ENCODE measurements at regions not wholly inside any gene's neighbourhood (a gene's known extent, or its start where the extent isn't known, plus 50 kb on each side); places are given as distances from the start of the nearest gene placed in this dataset.

- H3K27ac ChIP-seq (ENCODE audit: extremely low read depth, low read depth, low read length) = no peak overlapping the region
- POLR2A ChIA-PET = no interaction called here
- H2AFZ ChIP-seq (ENCODE audit: low read depth, low read length) = no peak overlapping the region
- no TSS peak for BruUV-seq (replicated peaks)
- H3K4me3 ChIP-seq = no peak overlapping the region
- H3K4me2 ChIP-seq (ENCODE audit: insufficient read depth, low read length) = no peak overlapping the region
- DNase-seq (ENCODE audit: extremely low read depth in 1 of 4, low spot score in 3 of 4) (no peak), FAIRE-seq (no peak), ATAC-seq (no peak)
- intact Hi-C loops (cut with micrococcal nuclease) (no loop called here), in situ Hi-C loops (cut with MboI) (no loop called here)
- no peaks in the 10 kb centered on the region; a peak in 1 of 5 replicates for H3K4me1 ChIP-seq (replicated peaks in 1 of 2; ENCODE audit: control insufficient read depth in 2 of 2, insufficient read depth in 2 of 2, low read length in 2 of 2)
- H3K9ac ChIP-seq (ENCODE audit: insufficient read depth in 1 of 2, low read depth in 2 of 2, low read length in 2 of 2) = no peak overlapping the region
- H3K79me2 ChIP-seq (ENCODE audit: control insufficient read depth, insufficient read depth, low read length) = no peaks in the 10 kb centered on the region
- H3K36me3 ChIP-seq (ENCODE audit: control insufficient read depth, insufficient read depth, low read length) = no peaks in the 10 kb centered on the region
- H3K9me1 ChIP-seq (ENCODE audit: control insufficient read depth, insufficient read depth, low read length) = no peaks in the 10 kb centered on the region
- peaks cover 2 to 16% of the 10 kb centered on the region in 2 experiments; a peak in 3 of 5 replicates for H3K27me3 ChIP-seq (ENCODE audit: control insufficient read depth in 2 of 2, insufficient read depth in 2 of 2, low read length in 2 of 2)
- CTCF ChIA-PET (ENCODE audit: low intra/inter-chr PET ratio) = no interaction called here
- TF ChIP-seq NR2F6 (CRISPR knock-in tag; IDR thresholded peaks at IDR 0.05) = no peak
- TF ChIP-seq MECOM (CRISPR knock-in tag; IDR thresholded peaks at IDR 0.05) = no peak
- TF ChIP-seq ZNF140 (CRISPR knock-in tag; IDR thresholded peaks at IDR 0.05) = no peak
- no peak for TF ChIP-seq SIRT6 (IDR thresholded peaks at IDR 0.05; ENCODE audit: low read depth, low read length)
- TF ChIP-seq TRIM28 (IDR thresholded peaks at IDR 0.05) = no peak
- no peak for TF ChIP-seq ZBED1 (IDR thresholded peaks at IDR 0.05)
- no peak for TF ChIP-seq ZNF354B (CRISPR knock-in tag; IDR thresholded peaks at IDR 0.05)
- TF ChIP-seq TAF15 (IDR thresholded peaks at IDR 0.05; ENCODE audit: low read depth, low read length) = no peak
- TF ChIP-seq, protein P1, sequence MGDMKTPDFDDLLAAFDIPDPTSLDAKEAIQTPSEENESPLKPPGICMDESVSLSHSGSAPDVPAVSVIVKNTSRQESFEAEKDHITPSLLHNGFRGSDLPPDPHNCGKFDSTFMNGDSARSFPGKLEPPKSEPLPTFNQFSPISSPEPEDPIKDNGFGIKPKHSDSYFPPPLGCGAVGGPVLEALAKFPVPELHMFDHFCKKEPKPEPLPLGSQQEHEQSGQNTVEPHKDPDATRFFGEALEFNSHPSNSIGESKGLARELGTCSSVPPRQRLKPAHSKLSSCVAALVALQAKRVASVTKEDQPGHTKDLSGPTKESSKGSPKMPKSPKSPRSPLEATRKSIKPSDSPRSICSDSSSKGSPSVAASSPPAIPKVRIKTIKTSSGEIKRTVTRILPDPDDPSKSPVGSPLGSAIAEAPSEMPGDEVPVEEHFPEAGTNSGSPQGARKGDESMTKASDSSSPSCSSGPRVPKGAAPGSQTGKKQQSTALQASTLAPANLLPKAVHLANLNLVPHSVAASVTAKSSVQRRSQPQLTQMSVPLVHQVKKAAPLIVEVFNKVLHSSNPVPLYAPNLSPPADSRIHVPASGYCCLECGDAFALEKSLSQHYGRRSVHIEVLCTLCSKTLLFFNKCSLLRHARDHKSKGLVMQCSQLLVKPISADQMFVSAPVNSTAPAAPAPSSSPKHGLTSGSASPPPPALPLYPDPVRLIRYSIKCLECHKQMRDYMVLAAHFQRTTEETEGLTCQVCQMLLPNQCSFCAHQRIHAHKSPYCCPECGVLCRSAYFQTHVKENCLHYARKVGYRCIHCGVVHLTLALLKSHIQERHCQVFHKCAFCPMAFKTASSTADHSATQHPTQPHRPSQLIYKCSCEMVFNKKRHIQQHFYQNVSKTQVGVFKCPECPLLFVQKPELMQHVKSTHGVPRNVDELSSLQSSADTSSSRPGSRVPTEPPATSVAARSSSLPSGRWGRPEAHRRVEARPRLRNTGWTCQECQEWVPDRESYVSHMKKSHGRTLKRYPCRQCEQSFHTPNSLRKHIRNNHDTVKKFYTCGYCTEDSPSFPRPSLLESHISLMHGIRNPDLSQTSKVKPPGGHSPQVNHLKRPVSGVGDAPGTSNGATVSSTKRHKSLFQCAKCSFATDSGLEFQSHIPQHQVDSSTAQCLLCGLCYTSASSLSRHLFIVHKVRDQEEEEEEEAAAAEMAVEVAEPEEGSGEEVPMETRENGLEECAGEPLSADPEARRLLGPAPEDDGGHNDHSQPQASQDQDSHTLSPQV (IDR thresholded peaks at IDR 0.05) = no peak
- no peak for TF ChIP-seq KLF6 (CRISPR knock-in tag; IDR thresholded peaks at IDR 0.05; ENCODE audit: borderline replicate concordance)
- no peak for TF ChIP-seq ZNF347 (CRISPR knock-in tag; IDR thresholded peaks at IDR 0.05; ENCODE audit: low read depth)
- TF ChIP-seq CEBPB (tag; IDR thresholded peaks at IDR 0.05) = no peak
- TF ChIP-seq POLR2A (conservative IDR thresholded peaks at IDR 0.05) = no peak
- TF ChIP-seq HSF4 (CRISPR knock-in tag; IDR thresholded peaks at IDR 0.05; ENCODE audit: borderline replicate concordance) = no peak
- TF ChIP-seq MCM7 (IDR thresholded peaks at IDR 0.05) = no peak
- TF ChIP-seq RBFOX2 (IDR thresholded peaks at IDR 0.05; ENCODE audit: low read depth, low read length) = no peak
- WGBS (ENCODE audit: insufficient coverage, low coverage, missing lambda C conversion rate) = 18% methylated on average over 4 of the region's 4 CpGs
- H3K9me3 ChIP-seq (replicated peaks; ENCODE audit: control insufficient read depth, insufficient read depth, low read depth, low read length) = no peaks in the 10 kb centered on the region
- peaks cover 3% of the 10 kb centered on the region; the same call in 1 of the 2 replicates for H4K20me1 ChIP-seq (replicated peaks; ENCODE audit: control insufficient read depth, insufficient read depth, low read length)
Measured at GRCh38 chr5:56463944-56464571, 230.9 kb upstream of the ANKRD55 start.

Data from K562 (cell line).